GM21447 (cell line): ENCODE measurements at regions not wholly inside any gene's neighbourhood (a gene's known extent, or its start where the extent isn't known, plus 50 kb on each side); places are given as distances from the start of the nearest gene placed in this dataset.
A peak's percentile ranks its signal among the peaks of the same experiment; 100 is the strongest.
"Not testable (repeated sequence)": the region's sequence is repeated elsewhere in the genome, so short reads cannot be mapped to it uniquely, and the experiment has no call there.

Source experiments
- ATAC-seq: cut with Tn5 transposase; IDR thresholded peaks from one replicate; pipeline ENCODE4 v1.9.1; 2021; ENCODE audit not compliant: unreplicated experiment

- no peak for ATAC-seq
Measured at GRCh38 chr20:19112828-19113227, 99.6 kb upstream of the SLC24A3 start.

GRCh38 chr20:19113343-19113930 is 99.0 kb upstream of the SLC24A3 start:
- no peak for ATAC-seq

GRCh38 chr20:19114410-19114809 is 98.0 kb upstream of the SLC24A3 start:
- peak; percentile 51 for ATAC-seq

- ATAC-seq, result no peak
Measured at GRCh38 chr20:19115581-19115980, 96.9 kb upstream of the SLC24A3 start.

- ATAC-seq, result no peak
Measured at GRCh38 chr20:19120011-19120410, 92.4 kb upstream of the SLC24A3 start.

GRCh38 chr20:19120569-19120968 is 91.9 kb upstream of the SLC24A3 start:
- ATAC-seq, result no peak

GRCh38 chr20:19121463-19121862 is 91.0 kb upstream of the SLC24A3 start:
- ATAC-seq, result no peak

GRCh38 chr20:19121916-19122315 is 90.5 kb upstream of the SLC24A3 start:
- no peak for ATAC-seq

GRCh38 chr20:19122395-19122794 is 90.0 kb upstream of the SLC24A3 start:
- no peak for ATAC-seq

- ATAC-seq, result no peak
Measured at GRCh38 chr20:19125508-19125907, 86.9 kb upstream of the SLC24A3 start.

- ATAC-seq, result no peak
Measured at GRCh38 chr20:19129306-19129705, 83.1 kb upstream of the SLC24A3 start.

GRCh38 chr20:19129976-19130612 is 82.3 kb upstream of the SLC24A3 start:
- ATAC-seq, result no peak

- no peak for ATAC-seq
Measured at GRCh38 chr20:19130613-19130984, 81.8 kb upstream of the SLC24A3 start.

- no peak for ATAC-seq
Measured at GRCh38 chr20:19137641-19138040, 74.8 kb upstream of the SLC24A3 start.

- no peak for ATAC-seq
Measured at GRCh38 chr20:19138758-19139157, 73.7 kb upstream of the SLC24A3 start.

GRCh38 chr20:19139584-19139983 is 72.9 kb upstream of the SLC24A3 start:
- ATAC-seq, result not testable (repeated sequence)

- no peak for ATAC-seq
Measured at GRCh38 chr20:19141998-19142397, 70.4 kb upstream of the SLC24A3 start.

- ATAC-seq, result no peak
Measured at GRCh38 chr20:19143890-19144289, 68.6 kb upstream of the SLC24A3 start.

GRCh38 chr20:19161336-19161735 is 51.1 kb upstream of the SLC24A3 start:
- ATAC-seq, result no peak
